KMS-11 (cell line): ENCODE measurements at regions not wholly inside any gene's neighbourhood (a gene's known extent, or its start where the extent isn't known, plus 50 kb on each side); places are given as distances from the start of the nearest gene placed in this dataset.
A peak's percentile ranks its signal among the peaks of the same experiment; 100 is the strongest.
"Not testable (repeated sequence)": the region's sequence is repeated elsewhere in the genome, so short reads cannot be mapped to it uniquely, and the experiment has no call there.

Experiments used
- H2AFZ ChIP-seq: fragments of 200-600 bp; sonication (generic); 2 replicates; pipeline ENCODE4 v1.6.1; 2016; ENCODE audit warnings: antibody characterized with exemption, mixed run types, low read depth
- H3K27ac ChIP-seq: fragments of 200-600 bp; sonication (generic); 2 replicates; pipeline ENCODE4 v1.6.1; 2016; ENCODE audit warnings: mild to moderate bottlenecking, mixed run types
- H3K27me3 ChIP-seq: fragments of 200-600 bp; sonication (generic); 2 replicates; pipeline ENCODE4 v1.6.1; 2017; ENCODE audit warnings: mild to moderate bottlenecking, low read depth, mixed run types, moderate library complexity; ENCODE audit not compliant: insufficient read depth
- H3K36me3 ChIP-seq: fragments of 200-600 bp; sonication (generic); 2 replicates; pipeline ENCODE4 v1.6.1; 2017; ENCODE audit warnings: mild to moderate bottlenecking, mixed run types; ENCODE audit not compliant: insufficient read depth
- H3K4me1 ChIP-seq: fragments of 200-600 bp; sonication (generic); 2 replicates; pipeline ENCODE4 v1.6.1; 2016; ENCODE audit warnings: mild to moderate bottlenecking, low read depth, mixed run types; ENCODE audit not compliant: poor library complexity, severe bottlenecking
- H3K4me2 ChIP-seq: fragments of 200-600 bp; sonication (generic); 2 replicates; pipeline ENCODE4 v1.7.0; 2016; ENCODE audit warnings: mild to moderate bottlenecking, mixed run types
- H3K4me3 ChIP-seq: fragments of 200-600 bp; sonication (generic); IDR thresholded peaks from 2 replicates; pipeline ENCODE4 v1.6.1; 2017; ENCODE audit warnings: low read depth, low read length, mixed read lengths; ENCODE audit not compliant: insufficient read depth
- H3K79me2 ChIP-seq: fragments of 200-600 bp; sonication (generic); 2 replicates; pipeline ENCODE4 v1.6.1; 2016; ENCODE audit warnings: low read depth, mixed run types; ENCODE audit not compliant: insufficient read depth
- H3K9ac ChIP-seq: fragments of 200-600 bp; sonication (generic); 2 replicates; pipeline ENCODE4 v1.6.1; 2016; ENCODE audit warnings: mild to moderate bottlenecking, mixed run types
- H4K20me1 ChIP-seq: fragments of 200-600 bp; sonication (generic); 2 replicates; pipeline ENCODE4 v1.6.1; 2016; ENCODE audit warnings: mild to moderate bottlenecking, mixed run types; ENCODE audit not compliant: insufficient read depth
- CTCF ChIP-seq: fragments of 200-600 bp; sonication (generic); conservative IDR thresholded peaks from 2 replicates; pipeline ENCODE4 v1.6.1; 2017; ENCODE audit warnings: low read depth, mild to moderate bottlenecking, antibody characterized with exemption, low read length, moderate library complexity, mixed read lengths

- no peak for TF ChIP-seq CTCF
- Histone ChIP-seq H3K36me3 (no peaks in the 10 kb centered on the region), H3K27ac (peak overlapping the region; percentile 41), H2AFZ (peak overlapping the region; percentile 60), H3K4me2 (peak overlapping the region; percentile 39), H3K27me3 (no peaks in the 10 kb centered on the region), H3K79me2 (no peaks in the 10 kb centered on the region), H3K9ac (no peak overlapping the region; the same call in 1 of the 2 replicates), H3K4me1 (peaks cover 16% of the 10 kb centered on the region), H3K4me3 (no peak overlapping the region), H4K20me1 (no peaks in the 10 kb centered on the region)
Observed at GRCh38 chr9:24698881-24699518, 153.3 kb upstream of the IZUMO3 start.

GRCh38 chr9:24672336-24672735 lies 126.6 kb upstream of the IZUMO3 start:
- Histone ChIP-seq H3K79me2 (no peaks in the 10 kb centered on the region), H3K4me3 (no peak overlapping the region), H3K4me1 (no peaks in the 10 kb centered on the region), H3K4me2 (no peak overlapping the region), H3K27ac (no peak overlapping the region), H3K27me3 (no peaks in the 10 kb centered on the region), H3K9ac (no peak overlapping the region), H3K36me3 (no peaks in the 10 kb centered on the region), H2AFZ (no peak overlapping the region), H4K20me1 (no peaks in the 10 kb centered on the region)
- no peak for TF ChIP-seq CTCF

- Histone ChIP-seq H3K4me2 (no peak overlapping the region), H4K20me1 (no peaks in the 10 kb centered on the region), H3K4me1 (no peaks in the 10 kb centered on the region), H3K36me3 (no peaks in the 10 kb centered on the region), H3K27ac (no peak overlapping the region), H3K27me3 (no peaks in the 10 kb centered on the region), H3K79me2 (no peaks in the 10 kb centered on the region), H2AFZ (no peak overlapping the region), H3K4me3 (no peak overlapping the region), H3K9ac (no peak overlapping the region)
- no peak for TF ChIP-seq CTCF
Observed at GRCh38 chr9:24657387-24657786, 111.7 kb upstream of the IZUMO3 start.

GRCh38 chr9:24652181-24652580 lies 106.5 kb upstream of the IZUMO3 start:
- no peak overlapping the region for H3K9ac ChIP-seq

GRCh38 chr9:24628809-24629208 lies 83.1 kb upstream of the IZUMO3 start:
- H3K4me1 ChIP-seq, H4K20me1 ChIP-seq, H3K27ac ChIP-seq, H3K79me2 ChIP-seq, H3K27me3 ChIP-seq, H3K4me3 ChIP-seq, H3K36me3 ChIP-seq, H2AFZ ChIP-seq, H3K9ac ChIP-seq, H3K4me2 ChIP-seq: not testable (repeated sequence)

More at GRCh38 chr9:24652181-24652580, 106.5 kb upstream of the IZUMO3 start:
- H4K20me1 ChIP-seq: no peaks in the 10 kb centered on the region
- H3K27me3 ChIP-seq: no peaks in the 10 kb centered on the region
- TF ChIP-seq CTCF: no peak
- no peaks in the 10 kb centered on the region for H3K79me2 ChIP-seq
- no peak overlapping the region for H3K4me3 ChIP-seq
- H3K4me1 ChIP-seq: no peaks in the 10 kb centered on the region
- no peak overlapping the region for H3K4me2 ChIP-seq
- no peaks in the 10 kb centered on the region for H3K36me3 ChIP-seq
- no peak overlapping the region for H3K27ac ChIP-seq
- H2AFZ ChIP-seq: no peak overlapping the region
